LNCAP (cell line): ENCODE measurements at regions not wholly inside any gene's neighbourhood (a gene's known extent, or its start where the extent isn't known, plus 50 kb on each side); places are given as distances from the start of the nearest gene placed in this dataset.

Experiments used
- CTCF ChIP-seq: fragments of 450-650 bp; IDR thresholded peaks from 2 replicates; pipeline ENCODE4 v1.5.1; 2017; ENCODE audit warnings: mild to moderate bottlenecking

- no peak for TF ChIP-seq CTCF
Observed at GRCh38 chr17:6231886-6232731, 161.9 kb downstream of the WSCD1 start.

- TF ChIP-seq CTCF = no peak
Observed at GRCh38 chr17:6231465-6231864, 161.3 kb downstream of the WSCD1 start.

- TF ChIP-seq CTCF = no peak
Observed at GRCh38 chr17:6218333-6218732, 148.2 kb downstream of the WSCD1 start.

DNA sequence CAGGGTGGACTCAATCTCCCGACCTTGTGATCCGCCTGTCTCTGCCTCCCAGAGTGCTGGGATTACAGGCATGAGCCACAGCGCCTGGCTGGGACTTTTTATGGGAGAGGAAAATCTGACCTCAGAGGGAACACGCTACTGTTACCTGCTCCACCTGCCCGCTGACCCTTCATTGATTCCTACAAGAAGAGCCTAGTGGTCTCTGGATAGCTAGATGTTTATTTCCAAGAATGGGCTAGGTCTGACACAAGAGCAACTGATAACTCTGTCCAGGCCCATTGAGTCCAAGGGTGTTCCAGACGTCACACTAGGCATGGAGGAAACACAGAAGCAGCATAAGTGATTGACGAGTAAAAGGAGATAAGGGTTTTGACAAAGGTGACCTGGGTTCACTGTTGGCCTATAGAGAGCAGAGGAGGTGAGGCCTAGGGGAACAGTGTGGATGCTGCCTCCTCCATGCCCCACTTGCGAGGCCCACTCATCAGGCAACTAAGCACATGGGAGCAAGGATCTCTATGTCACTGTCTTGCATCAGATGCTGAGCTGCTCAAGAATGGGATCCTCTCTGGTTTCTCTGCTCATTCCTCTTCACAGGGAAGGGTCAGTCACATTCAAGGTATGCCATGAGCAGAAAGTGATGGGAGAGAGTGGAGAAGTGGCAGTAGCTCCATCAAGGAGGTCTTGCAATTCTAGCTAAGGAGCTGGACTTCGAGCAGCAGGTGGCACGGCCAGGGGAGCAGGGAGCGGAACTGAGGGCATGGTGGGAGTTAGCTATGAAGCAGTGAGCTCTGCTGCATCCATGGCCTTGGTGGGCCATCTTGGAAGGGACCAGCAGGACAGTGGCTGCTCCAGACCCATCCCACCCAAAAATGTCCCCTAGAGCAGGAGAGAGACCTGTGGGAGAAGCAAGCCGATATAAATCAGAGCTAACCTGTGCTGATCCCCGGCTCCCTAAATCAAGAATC lies 145.2 kb downstream of the WSCD1 start:
- TF ChIP-seq CTCF = no peak

DNA sequence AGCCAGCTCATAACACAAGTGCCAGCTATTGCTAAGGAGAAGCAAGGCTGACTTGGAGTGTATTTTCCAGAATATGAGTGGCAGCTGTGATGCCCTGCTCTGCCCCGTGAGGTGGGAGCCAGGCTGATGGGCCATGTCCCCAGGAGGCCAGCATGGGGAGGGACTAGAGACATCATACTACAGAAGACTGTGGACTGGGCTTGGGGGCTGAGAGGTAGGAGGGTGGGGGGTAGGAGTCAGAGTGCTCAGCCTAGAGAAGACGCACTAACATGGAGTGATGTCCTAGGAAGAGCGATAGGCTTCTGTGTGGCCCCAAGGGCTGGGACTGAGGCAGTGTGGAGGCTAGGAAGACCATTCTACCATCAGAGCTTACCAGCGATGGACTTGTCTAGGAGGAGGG lies 143.7 kb downstream of the WSCD1 start:
- no peak for TF ChIP-seq CTCF

DNA sequence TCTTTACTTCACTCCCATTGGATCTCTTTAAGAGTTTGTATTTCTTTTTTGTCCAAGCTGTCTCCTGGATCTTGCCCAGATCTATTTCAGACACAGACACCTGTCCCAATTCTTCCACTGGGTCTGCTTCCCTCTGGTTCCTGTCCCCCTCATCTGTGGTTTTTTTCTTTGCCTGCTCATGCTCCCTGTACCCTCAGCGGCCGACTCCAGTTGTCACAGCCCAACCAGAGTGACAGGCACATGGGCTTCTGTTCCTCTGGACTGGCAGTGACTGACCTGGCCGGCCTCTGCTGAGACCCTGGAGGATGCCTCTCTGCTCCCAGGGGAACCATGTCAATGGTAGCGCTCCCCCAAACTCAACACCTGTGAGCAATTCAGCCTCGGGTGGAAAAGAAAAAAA lies 142.6 kb downstream of the WSCD1 start:
- no peak for TF ChIP-seq CTCF

GRCh38 chr17:6209829-6210228 lies 139.7 kb downstream of the WSCD1 start:
- TF ChIP-seq CTCF = no peak
